ENCODE measurements at regions not wholly inside any gene's neighbourhood (a gene's known extent, or its start where the extent isn't known, plus 50 kb on each side); places are given as distances from the start of the nearest gene placed in this dataset.
"Not testable (repeated sequence)": the region's sequence is repeated elsewhere in the genome, so short reads cannot be mapped to it uniquely, and the experiment has no call there.

DNA sequence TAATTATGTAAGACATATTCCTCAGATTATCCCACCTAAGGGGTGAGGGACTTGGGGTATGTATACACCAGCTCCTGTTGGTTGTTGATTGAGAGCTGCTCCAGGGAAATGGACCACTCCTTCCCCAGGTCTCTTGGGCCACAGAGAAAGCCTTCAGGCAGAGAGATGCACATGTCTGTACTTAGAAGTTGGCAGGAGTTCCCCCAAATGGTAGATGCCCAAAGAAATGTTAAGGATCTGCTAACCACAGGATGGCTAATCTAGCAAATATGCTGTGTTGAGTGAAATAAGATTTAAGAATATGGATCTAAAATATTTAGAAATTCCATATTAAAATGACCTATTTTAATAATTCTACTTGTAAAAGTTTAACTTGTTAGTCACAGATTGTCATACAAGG is 100.8 kb upstream of the DNAH14 start:
- no peak overlapping the region for H3K4me3 ChIP-seq (ENCODE audit: low read depth in 1 of 3, low read length in 3 of 3)
- H3K27me3 ChIP-seq (ENCODE audit: control insufficient read depth in 4 of 4, insufficient read depth in 4 of 4, low read length in 3 of 4): no peaks in the 10 kb centered on the region
- no peak overlapping the region for H3K27ac ChIP-seq (ENCODE audit: low read depth in 1 of 2, low read length in 2 of 2)
- no peak for DNase-seq (ENCODE audit: low spot score)
- H3K36me3 ChIP-seq (ENCODE audit: control insufficient read depth in 4 of 4, insufficient read depth in 3 of 4, low read depth in 1 of 4, low read length in 3 of 4): no peaks in the 10 kb centered on the region
- no peaks in the 10 kb centered on the region for H3K4me1 ChIP-seq (ENCODE audit: control insufficient read depth in 4 of 4, insufficient read depth in 4 of 4, low read length in 3 of 4)
- TF ChIP-seq, protein P1, sequence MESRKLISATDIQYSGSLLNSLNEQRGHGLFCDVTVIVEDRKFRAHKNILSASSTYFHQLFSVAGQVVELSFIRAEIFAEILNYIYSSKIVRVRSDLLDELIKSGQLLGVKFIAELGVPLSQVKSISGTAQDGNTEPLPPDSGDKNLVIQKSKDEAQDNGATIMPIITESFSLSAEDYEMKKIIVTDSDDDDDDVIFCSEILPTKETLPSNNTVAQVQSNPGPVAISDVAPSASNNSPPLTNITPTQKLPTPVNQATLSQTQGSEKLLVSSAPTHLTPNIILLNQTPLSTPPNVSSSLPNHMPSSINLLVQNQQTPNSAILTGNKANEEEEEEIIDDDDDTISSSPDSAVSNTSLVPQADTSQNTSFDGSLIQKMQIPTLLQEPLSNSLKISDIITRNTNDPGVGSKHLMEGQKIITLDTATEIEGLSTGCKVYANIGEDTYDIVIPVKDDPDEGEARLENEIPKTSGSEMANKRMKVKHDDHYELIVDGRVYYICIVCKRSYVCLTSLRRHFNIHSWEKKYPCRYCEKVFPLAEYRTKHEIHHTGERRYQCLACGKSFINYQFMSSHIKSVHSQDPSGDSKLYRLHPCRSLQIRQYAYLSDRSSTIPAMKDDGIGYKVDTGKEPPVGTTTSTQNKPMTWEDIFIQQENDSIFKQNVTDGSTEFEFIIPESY (IDR thresholded peaks at IDR 0.05): no peak
- TF ChIP-seq HNF4G (IDR thresholded peaks at IDR 0.05): no peak
- no peak for TF ChIP-seq YY1 (IDR thresholded peaks at IDR 0.05)
- TF ChIP-seq, protein P2, sequence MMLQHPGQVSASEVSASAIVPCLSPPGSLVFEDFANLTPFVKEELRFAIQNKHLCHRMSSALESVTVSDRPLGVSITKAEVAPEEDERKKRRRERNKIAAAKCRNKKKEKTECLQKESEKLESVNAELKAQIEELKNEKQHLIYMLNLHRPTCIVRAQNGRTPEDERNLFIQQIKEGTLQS (IDR thresholded peaks at IDR 0.05): no peak
- no peak overlapping the region for H3K9ac ChIP-seq (ENCODE audit: low read depth in 1 of 2, low read length in 2 of 2)
- peaks cover 0 to 4% (median 4%) of the 10 kb centered on the region in 4 donors for H3K9me3 ChIP-seq (ENCODE audit: control insufficient read depth in 4 of 4, low read length in 3 of 4)

DNA sequence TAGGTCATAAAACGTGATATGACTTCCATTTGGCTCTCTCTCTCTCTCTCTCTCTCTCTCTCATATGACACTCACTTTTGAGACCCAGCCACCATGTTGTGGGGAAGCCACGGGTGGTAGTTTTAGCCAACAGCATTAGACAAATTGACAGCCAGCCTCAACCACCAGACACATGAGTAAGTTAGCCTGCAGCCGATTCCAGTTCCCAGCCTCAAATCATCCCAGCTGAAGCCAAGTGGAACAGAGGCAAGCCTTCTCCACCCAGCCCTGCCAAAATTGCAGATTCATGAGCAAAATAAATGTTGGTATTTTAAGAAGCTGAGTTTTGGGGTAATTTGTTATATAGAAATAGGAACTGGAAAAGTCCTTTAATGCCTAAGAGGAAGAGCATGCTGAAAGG is 98.0 kb upstream of the DNAH14 start:
- Histone ChIP-seq H3K4me3 (ENCODE audit: low read depth in 1 of 3, low read length in 3 of 3) (no peak overlapping the region), H3K27ac (ENCODE audit: low read depth in 1 of 2, low read length in 2 of 2) (no peak overlapping the region), H3K27me3 (ENCODE audit: control insufficient read depth in 4 of 4, insufficient read depth in 4 of 4, low read length in 3 of 4) (no peaks in the 10 kb centered on the region), H3K9ac (ENCODE audit: low read depth in 1 of 2, low read length in 2 of 2) (no peak overlapping the region), H3K36me3 (ENCODE audit: control insufficient read depth in 4 of 4, insufficient read depth in 3 of 4, low read depth in 1 of 4, low read length in 3 of 4) (no peaks in the 10 kb centered on the region), H3K4me1 (ENCODE audit: control insufficient read depth in 4 of 4, insufficient read depth in 4 of 4, low read length in 3 of 4) (no peaks in the 10 kb centered on the region), H3K9me3 (ENCODE audit: control insufficient read depth in 4 of 4, low read length in 3 of 4) (peaks cover 0 to 4% (median 4%) of the 10 kb centered on the region in 4 donors)
- no peak for DNase-seq (ENCODE audit: low spot score)
- 65% methylated on average over 3 of the region's 3 CpGs for WGBS
- TF ChIP-seq FOXA2 (IDR thresholded peaks at IDR 0.05) (no peak), YY1 (IDR thresholded peaks at IDR 0.05) (no peak), HNF4A (conservative IDR thresholded peaks at IDR 0.05) (no peak), HNF4G (IDR thresholded peaks at IDR 0.05) (no peak), NR2F2 (IDR thresholded peaks at IDR 0.05) (no peak), JUND (IDR thresholded peaks at IDR 0.05) (no peak), SP1 (IDR thresholded peaks at IDR 0.05) (no peak), TAF1 (conservative IDR thresholded peaks at IDR 0.05) (no peak), EGR1 (IDR thresholded peaks at IDR 0.05; ENCODE audit: low read depth in 2 of 2) (no peak), RAD21 (IDR thresholded peaks at IDR 0.05) (no peak), RXRA (IDR thresholded peaks at IDR 0.05) (no peak)
- TF ChIP-seq, protein P3, sequence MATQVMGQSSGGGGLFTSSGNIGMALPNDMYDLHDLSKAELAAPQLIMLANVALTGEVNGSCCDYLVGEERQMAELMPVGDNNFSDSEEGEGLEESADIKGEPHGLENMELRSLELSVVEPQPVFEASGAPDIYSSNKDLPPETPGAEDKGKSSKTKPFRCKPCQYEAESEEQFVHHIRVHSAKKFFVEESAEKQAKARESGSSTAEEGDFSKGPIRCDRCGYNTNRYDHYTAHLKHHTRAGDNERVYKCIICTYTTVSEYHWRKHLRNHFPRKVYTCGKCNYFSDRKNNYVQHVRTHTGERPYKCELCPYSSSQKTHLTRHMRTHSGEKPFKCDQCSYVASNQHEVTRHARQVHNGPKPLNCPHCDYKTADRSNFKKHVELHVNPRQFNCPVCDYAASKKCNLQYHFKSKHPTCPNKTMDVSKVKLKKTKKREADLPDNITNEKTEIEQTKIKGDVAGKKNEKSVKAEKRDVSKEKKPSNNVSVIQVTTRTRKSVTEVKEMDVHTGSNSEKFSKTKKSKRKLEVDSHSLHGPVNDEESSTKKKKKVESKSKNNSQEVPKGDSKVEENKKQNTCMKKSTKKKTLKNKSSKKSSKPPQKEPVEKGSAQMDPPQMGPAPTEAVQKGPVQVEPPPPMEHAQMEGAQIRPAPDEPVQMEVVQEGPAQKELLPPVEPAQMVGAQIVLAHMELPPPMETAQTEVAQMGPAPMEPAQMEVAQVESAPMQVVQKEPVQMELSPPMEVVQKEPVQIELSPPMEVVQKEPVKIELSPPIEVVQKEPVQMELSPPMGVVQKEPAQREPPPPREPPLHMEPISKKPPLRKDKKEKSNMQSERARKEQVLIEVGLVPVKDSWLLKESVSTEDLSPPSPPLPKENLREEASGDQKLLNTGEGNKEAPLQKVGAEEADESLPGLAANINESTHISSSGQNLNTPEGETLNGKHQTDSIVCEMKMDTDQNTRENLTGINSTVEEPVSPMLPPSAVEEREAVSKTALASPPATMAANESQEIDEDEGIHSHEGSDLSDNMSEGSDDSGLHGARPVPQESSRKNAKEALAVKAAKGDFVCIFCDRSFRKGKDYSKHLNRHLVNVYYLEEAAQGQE (IDR thresholded peaks at IDR 0.05): no peak
- TF ChIP-seq, protein P2 (IDR thresholded peaks at IDR 0.05): no peak
- TF ChIP-seq, protein P1 (IDR thresholded peaks at IDR 0.05): no peak
- TF ChIP-seq, protein P4, sequence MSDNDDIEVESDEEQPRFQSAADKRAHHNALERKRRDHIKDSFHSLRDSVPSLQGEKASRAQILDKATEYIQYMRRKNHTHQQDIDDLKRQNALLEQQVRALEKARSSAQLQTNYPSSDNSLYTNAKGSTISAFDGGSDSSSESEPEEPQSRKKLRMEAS (IDR thresholded peaks at IDR 0.05): no peak
- TF ChIP-seq, protein P5, sequence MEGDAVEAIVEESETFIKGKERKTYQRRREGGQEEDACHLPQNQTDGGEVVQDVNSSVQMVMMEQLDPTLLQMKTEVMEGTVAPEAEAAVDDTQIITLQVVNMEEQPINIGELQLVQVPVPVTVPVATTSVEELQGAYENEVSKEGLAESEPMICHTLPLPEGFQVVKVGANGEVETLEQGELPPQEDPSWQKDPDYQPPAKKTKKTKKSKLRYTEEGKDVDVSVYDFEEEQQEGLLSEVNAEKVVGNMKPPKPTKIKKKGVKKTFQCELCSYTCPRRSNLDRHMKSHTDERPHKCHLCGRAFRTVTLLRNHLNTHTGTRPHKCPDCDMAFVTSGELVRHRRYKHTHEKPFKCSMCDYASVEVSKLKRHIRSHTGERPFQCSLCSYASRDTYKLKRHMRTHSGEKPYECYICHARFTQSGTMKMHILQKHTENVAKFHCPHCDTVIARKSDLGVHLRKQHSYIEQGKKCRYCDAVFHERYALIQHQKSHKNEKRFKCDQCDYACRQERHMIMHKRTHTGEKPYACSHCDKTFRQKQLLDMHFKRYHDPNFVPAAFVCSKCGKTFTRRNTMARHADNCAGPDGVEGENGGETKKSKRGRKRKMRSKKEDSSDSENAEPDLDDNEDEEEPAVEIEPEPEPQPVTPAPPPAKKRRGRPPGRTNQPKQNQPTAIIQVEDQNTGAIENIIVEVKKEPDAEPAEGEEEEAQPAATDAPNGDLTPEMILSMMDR (IDR thresholded peaks at IDR 0.05; ENCODE audit: low read depth, low read length, missing input control): no peak

DNA sequence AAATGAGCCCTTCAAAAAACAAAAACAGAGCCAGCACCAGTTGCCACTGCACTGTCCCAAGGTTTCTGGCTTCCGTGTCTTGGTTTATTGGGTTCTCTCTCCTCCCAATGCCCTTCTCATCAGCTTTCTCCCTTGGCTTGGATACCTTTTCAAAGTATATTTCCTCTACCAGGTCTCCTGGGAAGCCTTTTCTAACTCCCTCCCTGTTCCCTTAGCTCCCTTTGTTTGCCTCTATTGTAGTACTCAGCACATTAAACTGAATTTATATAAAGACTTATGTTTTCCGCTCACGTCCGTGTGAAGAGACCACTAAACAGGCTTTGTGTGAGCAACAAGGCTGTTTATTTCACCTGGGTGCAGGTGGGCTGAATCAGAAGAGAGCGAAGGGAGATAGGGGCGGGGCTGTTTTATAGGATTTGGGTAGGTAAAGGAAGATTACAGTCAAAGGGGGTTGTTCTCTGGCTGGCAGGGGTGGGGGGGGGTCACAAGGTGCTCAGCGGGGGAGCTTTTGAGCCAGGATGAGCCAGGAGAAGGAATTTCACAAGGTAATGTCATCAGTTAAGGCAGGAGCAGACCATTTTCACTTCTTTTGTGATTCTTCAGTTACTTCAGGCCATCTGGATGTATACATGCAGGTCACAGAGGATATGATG is 89.7 kb upstream of the DNAH14 start:
- H3K9me3 ChIP-seq (ENCODE audit: control insufficient read depth in 4 of 4, low read length in 3 of 4); DNase-seq (ENCODE audit: low spot score); H3K27ac ChIP-seq (ENCODE audit: low read depth in 1 of 2, low read length in 2 of 2); H3K27me3 ChIP-seq (ENCODE audit: control insufficient read depth in 4 of 4, insufficient read depth in 4 of 4, low read length in 3 of 4); H3K9ac ChIP-seq (ENCODE audit: low read depth in 1 of 2, low read length in 2 of 2); H3K36me3 ChIP-seq (ENCODE audit: control insufficient read depth in 4 of 4, insufficient read depth in 3 of 4, low read depth in 1 of 4, low read length in 3 of 4); H3K4me1 ChIP-seq (ENCODE audit: control insufficient read depth in 4 of 4, insufficient read depth in 4 of 4, low read length in 3 of 4); H3K4me3 ChIP-seq (ENCODE audit: low read depth in 1 of 3, low read length in 3 of 3): not testable (repeated sequence)
- whole genome bisulfite sequencing: 78% methylated on average over 7 of the region's 7 CpGs

Measured in liver (tissue), 8 donors.